ENCODE measurements at regions not wholly inside any gene's neighbourhood (a gene's known extent, or its start where the extent isn't known, plus 50 kb on each side); places are given as distances from the start of the nearest gene placed in this dataset.

GRCh38 chr1:99554727-99555126 lies 91.2 kb upstream of the PALMD start (continued):
- TF ChIP-seq ZNF671 (CRISPR knock-in tag; IDR thresholded peaks at IDR 0.05) (no peak), FOXK1 (CRISPR knock-in tag; IDR thresholded peaks at IDR 0.05) (no peak), FOXP1 (CRISPR knock-in tag; IDR thresholded peaks at IDR 0.05; ENCODE audit: borderline replicate concordance) (no peak), TP53 (CRISPR knock-in tag; IDR thresholded peaks at IDR 0.05) (no peak), ZMAT4 (CRISPR knock-in tag; IDR thresholded peaks at IDR 0.05) (no peak)

- TF ChIP-seq ZMAT4 (CRISPR knock-in tag; IDR thresholded peaks at IDR 0.05) (no peak), JAZF1 (CRISPR knock-in tag; IDR thresholded peaks at IDR 0.05) (no peak), ERG (CRISPR knock-in tag; IDR thresholded peaks at IDR 0.05) (no peak), FOXJ3 (CRISPR knock-in tag; IDR thresholded peaks at IDR 0.05; ENCODE audit: borderline replicate concordance) (no peak), ZNF263 (CRISPR knock-in tag; IDR thresholded peaks at IDR 0.05; ENCODE audit: low read depth) (no peak)
- no peak for ATAC-seq
- DNase-seq (ENCODE audit: low spot score): no peak
- peaks cover 15% of the 10 kb centered on the region for H3K9me3 Mint-ChIP-seq
- no peak overlapping the region for H3K4me3 Mint-ChIP-seq
- no peaks in the 10 kb centered on the region for H3K36me3 Mint-ChIP-seq
- no peaks in the 10 kb centered on the region for H3K27me3 Mint-ChIP-seq (ENCODE audit: low read depth)
- POLR2A ChIA-PET: interaction anchor here (0.7 kb wide), 1 partner anchor 672 kb away, joined by 7 read pairs; no protein-coding TSS in a partner anchor
- H3K4me1 Mint-ChIP-seq: no peaks in the 10 kb centered on the region
- no peak overlapping the region for H3K27ac Mint-ChIP-seq
- CTCF ChIA-PET: no interaction called here
These were observed 88.2 kb upstream of the PALMD start for GRCh38 chr1:99557546-99558202.

GRCh38 chr1:99559166-99559565 lies 86.7 kb upstream of the PALMD start:
- H3K36me3 Mint-ChIP-seq: no peaks in the 10 kb centered on the region
- no peak for DNase-seq (ENCODE audit: low spot score)
- no peaks in the 10 kb centered on the region for H3K27me3 Mint-ChIP-seq (ENCODE audit: low read depth)
- CTCF ChIA-PET: no interaction called here
- POLR2A ChIA-PET: no interaction called here
- ATAC-seq: no peak
- H3K9me3 Mint-ChIP-seq: peaks cover 15% of the 10 kb centered on the region
- H3K4me1 Mint-ChIP-seq: no peaks in the 10 kb centered on the region
- no peak overlapping the region for H3K4me3 Mint-ChIP-seq
- H3K27ac Mint-ChIP-seq: no peak overlapping the region
- TF ChIP-seq FOXJ3 (CRISPR knock-in tag; IDR thresholded peaks at IDR 0.05; ENCODE audit: borderline replicate concordance): no peak
- TF ChIP-seq ZBTB43 (CRISPR knock-in tag; IDR thresholded peaks at IDR 0.05): no peak
- TF ChIP-seq SOX15 (CRISPR knock-in tag; IDR thresholded peaks at IDR 0.05): no peak
- TF ChIP-seq ZNF219 (CRISPR knock-in tag; IDR thresholded peaks at IDR 0.05; ENCODE audit: borderline replicate concordance): no peak
- TF ChIP-seq USF2 (CRISPR knock-in tag; IDR thresholded peaks at IDR 0.05): no peak
- no peak for TF ChIP-seq JUN (CRISPR knock-in tag; IDR thresholded peaks at IDR 0.05)
- no peak for TF ChIP-seq ZNF671 (CRISPR knock-in tag; IDR thresholded peaks at IDR 0.05)
- TF ChIP-seq ATF6 (CRISPR knock-in tag; IDR thresholded peaks at IDR 0.05): no peak
- no peak for TF ChIP-seq ZNF138 (CRISPR knock-in tag; conservative IDR thresholded peaks at IDR 0.05)
- TF ChIP-seq ARID4B (CRISPR knock-in tag; IDR thresholded peaks at IDR 0.05; ENCODE audit: borderline replicate concordance): no peak
- no peak for TF ChIP-seq STAT6 (CRISPR knock-in tag; conservative IDR thresholded peaks at IDR 0.05; ENCODE audit: low read depth)
- TF ChIP-seq ZBTB21 (CRISPR knock-in tag; IDR thresholded peaks at IDR 0.05; ENCODE audit: borderline replicate concordance): no peak

Data from WTC11 (cell line).